ENCODE measurements at regions not wholly inside any gene's neighbourhood (a gene's known extent, or its start where the extent isn't known, plus 50 kb on each side); places are given as distances from the start of the nearest gene placed in this dataset.

GRCh38 chr18:61149786-61150185, 183.4 kb upstream of the CDH20 start:
- no peaks in the 10 kb centered on the region for H3K9me3 ChIP-seq
- H3K4me3 ChIP-seq (ENCODE audit: low read depth, low read length): no peak overlapping the region
- no peaks in the 10 kb centered on the region for H3K36me3 ChIP-seq
- H3K27me3 ChIP-seq: no peaks in the 10 kb centered on the region
- no peak for DNase-seq
- no peak for TF ChIP-seq CTCF (IDR thresholded peaks at IDR 0.05; ENCODE audit: low read depth, low read length)
- no peaks in the 10 kb centered on the region for H3K4me1 ChIP-seq

- Histone ChIP-seq H3K36me3 (no peaks in the 10 kb centered on the region), H3K4me3 (ENCODE audit: low read depth, low read length) (no peak overlapping the region), H3K4me1 (no peaks in the 10 kb centered on the region), H3K27me3 (no peaks in the 10 kb centered on the region), H3K9me3 (no peaks in the 10 kb centered on the region)
- TF ChIP-seq CTCF (IDR thresholded peaks at IDR 0.05; ENCODE audit: low read depth, low read length): no peak
- no peak for DNase-seq
Measured at GRCh38 chr18:61153571-61153970, 179.7 kb upstream of the CDH20 start.

- H3K27me3 ChIP-seq: no peaks in the 10 kb centered on the region
- DNase-seq: no peak
- no peaks in the 10 kb centered on the region for H3K4me1 ChIP-seq
- H3K4me3 ChIP-seq (ENCODE audit: low read depth, low read length): no peak overlapping the region
- no peaks in the 10 kb centered on the region for H3K36me3 ChIP-seq
- no peaks in the 10 kb centered on the region for H3K9me3 ChIP-seq
- no peak for TF ChIP-seq CTCF (IDR thresholded peaks at IDR 0.05; ENCODE audit: low read depth, low read length)
Measured at GRCh38 chr18:61154866-61155265, 178.4 kb upstream of the CDH20 start.

- TF ChIP-seq CTCF (IDR thresholded peaks at IDR 0.05; ENCODE audit: low read depth, low read length): no peak
- Histone ChIP-seq H3K36me3 (no peaks in the 10 kb centered on the region), H3K27me3 (no peaks in the 10 kb centered on the region), H3K4me3 (ENCODE audit: low read depth, low read length) (no peak overlapping the region), H3K9me3 (no peaks in the 10 kb centered on the region), H3K4me1 (no peaks in the 10 kb centered on the region)
- DNase-seq: no peak
Measured at GRCh38 chr18:61155586-61155985, 177.6 kb upstream of the CDH20 start.

- DNase-seq: no peak
- Histone ChIP-seq H3K4me1 (no peaks in the 10 kb centered on the region), H3K27me3 (no peaks in the 10 kb centered on the region), H3K9me3 (no peaks in the 10 kb centered on the region), H3K4me3 (ENCODE audit: low read depth, low read length) (no peak overlapping the region), H3K36me3 (no peaks in the 10 kb centered on the region)
- no peak for TF ChIP-seq CTCF (IDR thresholded peaks at IDR 0.05; ENCODE audit: low read depth, low read length)
Measured at GRCh38 chr18:61157451-61157850, 175.8 kb upstream of the CDH20 start.

- Histone ChIP-seq H3K27me3 (no peaks in the 10 kb centered on the region), H3K9me3 (no peaks in the 10 kb centered on the region), H3K4me3 (ENCODE audit: low read depth, low read length) (no peak overlapping the region), H3K4me1 (no peaks in the 10 kb centered on the region), H3K36me3 (no peaks in the 10 kb centered on the region)
- no peak for DNase-seq
- TF ChIP-seq CTCF (IDR thresholded peaks at IDR 0.05; ENCODE audit: low read depth, low read length): no peak
Measured at GRCh38 chr18:61159246-61159645, 174.0 kb upstream of the CDH20 start.
